Fibroblast of lung (primary cell): ENCODE measurements at regions not wholly inside any gene's neighbourhood (a gene's known extent, or its start where the extent isn't known, plus 50 kb on each side); places are given as distances from the start of the nearest gene placed in this dataset.

ENCODE experiments used
- DNase-seq, 2 donors: peaks; one replicate each; pipeline versions ENCODE4 v3.0.0 to v3.0.0-alpha.2; 2010; ENCODE audit warnings: low read depth in 2 of 2
- H2AFZ ChIP-seq: 2 replicates; pipeline ENCODE4 v1.5.1; 2012; ENCODE audit warnings: low read length, control low read depth, inconsistent platforms
- H3K27ac ChIP-seq: 2 replicates; pipeline ENCODE4 v1.5.1; 2011; ENCODE audit warnings: low read length, control low read depth; ENCODE audit not compliant: insufficient read depth
- H3K27me3 ChIP-seq: 2 replicates; pipeline ENCODE4 v1.5.1; 2011; ENCODE audit warnings: mild to moderate bottlenecking, low read length; ENCODE audit not compliant: control insufficient read depth, insufficient read depth
- H3K36me3 ChIP-seq: 2 replicates; pipeline ENCODE4 v1.5.1; 2011; ENCODE audit warnings: low read length; ENCODE audit not compliant: control insufficient read depth, insufficient read depth
- H3K4me1 ChIP-seq: 2 replicates; pipeline ENCODE4 v1.5.1; 2011; ENCODE audit warnings: low read length; ENCODE audit not compliant: control insufficient read depth, insufficient read depth; ENCODE audit errors: extremely low read depth
- H3K4me2 ChIP-seq: 2 replicates; pipeline ENCODE4 v1.5.1; 2011; ENCODE audit warnings: low read length, control low read depth; ENCODE audit not compliant: insufficient read depth; ENCODE audit errors: extremely low read depth
- H3K4me3 ChIP-seq, 4 experiments: fragments of 200-600 bp in 1 of 4; sonication (generic) in 1 of 4; replicated peaks in 1 of 4; 2 replicates each; pipeline ENCODE4 v1.5.1; 2011 to 2016; ENCODE audit warnings: low read length in 4 of 4, low read depth in 3 of 4, mild to moderate bottlenecking in 3 of 4, control low read depth in 2 of 4, inconsistent platforms in 1 of 4, mixed read lengths in 1 of 4; ENCODE audit not compliant: insufficient read depth in 1 of 4; ENCODE audit errors: control extremely low read depth in 1 of 4
- H3K79me2 ChIP-seq: 2 replicates; pipeline ENCODE4 v1.5.1; 2012; ENCODE audit warnings: mild to moderate bottlenecking, low read length, inconsistent platforms; ENCODE audit not compliant: control insufficient read depth, insufficient read depth
- H3K9ac ChIP-seq: 2 replicates; pipeline ENCODE4 v1.5.1; 2011; ENCODE audit warnings: mild to moderate bottlenecking, low read length, control low read depth; ENCODE audit not compliant: insufficient read depth
- H3K9me3 ChIP-seq: 2 replicates; pipeline ENCODE4 v1.5.1; 2012; ENCODE audit warnings: low read depth, low read length; ENCODE audit not compliant: control insufficient read depth, insufficient read depth
- H4K20me1 ChIP-seq: 2 replicates; pipeline ENCODE4 v1.5.1; 2011; ENCODE audit warnings: low read length; ENCODE audit not compliant: control insufficient read depth, insufficient read depth; ENCODE audit errors: extremely low read depth
- EZH2 ChIP-seq: IDR thresholded peaks from 2 replicates; pipeline ENCODE4 v1.5.1; 2012; ENCODE audit warnings: low read length, control low read depth, mild to moderate bottlenecking; ENCODE audit errors: missing control alignments
- TF ChIP-seq, protein P1 (sequence below), 2 donors: IDR thresholded peaks in 1 of 2; conservative IDR thresholded peaks in 1 of 2; 1 replicate in 1 of 2; 2 replicates in 1 of 2; pipeline ENCODE4 v1.5.1; 2011 to 2012; ENCODE audit warnings: low read length in 2 of 2, control low read depth in 1 of 2, inconsistent platforms in 1 of 2, low read depth in 1 of 2, mild to moderate bottlenecking in 1 of 2

DNA sequence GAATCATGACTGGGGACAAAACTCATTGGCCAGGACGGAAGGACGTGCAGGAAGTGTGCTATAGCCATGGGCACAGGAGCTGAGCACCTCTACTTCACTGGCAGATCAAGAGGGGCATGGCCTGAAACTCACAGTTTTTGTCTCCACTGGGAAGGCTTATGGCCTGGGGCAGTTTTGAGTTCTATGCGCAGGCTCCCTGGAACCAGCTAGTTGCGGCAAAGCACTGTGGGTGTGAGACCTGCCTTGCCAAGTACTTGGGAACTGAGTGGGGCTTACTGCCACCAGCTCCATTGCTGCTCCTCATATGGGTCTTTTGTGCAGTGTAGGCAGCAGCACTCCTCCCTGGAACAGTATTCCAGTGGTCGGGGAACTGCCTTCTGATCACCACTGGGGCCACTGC is 282.6 kb upstream of the EYS start:
- Histone ChIP-seq H3K79me2 (no peaks in the 10 kb centered on the region), H3K36me3 (no peaks in the 10 kb centered on the region), H3K4me2 (no peak overlapping the region), H3K27ac (no peak overlapping the region), H3K27me3 (no peaks in the 10 kb centered on the region), H4K20me1 (no peaks in the 10 kb centered on the region), H3K4me3 (no peak overlapping the region), H2AFZ (no peak overlapping the region), H3K4me1 (no peaks in the 10 kb centered on the region), H3K9ac (no peak overlapping the region), H3K9me3 (no peaks in the 10 kb centered on the region)
- TF ChIP-seq, protein P1, sequence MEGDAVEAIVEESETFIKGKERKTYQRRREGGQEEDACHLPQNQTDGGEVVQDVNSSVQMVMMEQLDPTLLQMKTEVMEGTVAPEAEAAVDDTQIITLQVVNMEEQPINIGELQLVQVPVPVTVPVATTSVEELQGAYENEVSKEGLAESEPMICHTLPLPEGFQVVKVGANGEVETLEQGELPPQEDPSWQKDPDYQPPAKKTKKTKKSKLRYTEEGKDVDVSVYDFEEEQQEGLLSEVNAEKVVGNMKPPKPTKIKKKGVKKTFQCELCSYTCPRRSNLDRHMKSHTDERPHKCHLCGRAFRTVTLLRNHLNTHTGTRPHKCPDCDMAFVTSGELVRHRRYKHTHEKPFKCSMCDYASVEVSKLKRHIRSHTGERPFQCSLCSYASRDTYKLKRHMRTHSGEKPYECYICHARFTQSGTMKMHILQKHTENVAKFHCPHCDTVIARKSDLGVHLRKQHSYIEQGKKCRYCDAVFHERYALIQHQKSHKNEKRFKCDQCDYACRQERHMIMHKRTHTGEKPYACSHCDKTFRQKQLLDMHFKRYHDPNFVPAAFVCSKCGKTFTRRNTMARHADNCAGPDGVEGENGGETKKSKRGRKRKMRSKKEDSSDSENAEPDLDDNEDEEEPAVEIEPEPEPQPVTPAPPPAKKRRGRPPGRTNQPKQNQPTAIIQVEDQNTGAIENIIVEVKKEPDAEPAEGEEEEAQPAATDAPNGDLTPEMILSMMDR (conservative IDR thresholded peaks at IDR 0.05 in 1 of 2, IDR thresholded peaks at IDR 0.05 in 1 of 2; ENCODE audit: low read depth in 1 of 2, low read length in 2 of 2): no peak
- no peak for TF ChIP-seq EZH2
- DNase-seq: no peak

DNA sequence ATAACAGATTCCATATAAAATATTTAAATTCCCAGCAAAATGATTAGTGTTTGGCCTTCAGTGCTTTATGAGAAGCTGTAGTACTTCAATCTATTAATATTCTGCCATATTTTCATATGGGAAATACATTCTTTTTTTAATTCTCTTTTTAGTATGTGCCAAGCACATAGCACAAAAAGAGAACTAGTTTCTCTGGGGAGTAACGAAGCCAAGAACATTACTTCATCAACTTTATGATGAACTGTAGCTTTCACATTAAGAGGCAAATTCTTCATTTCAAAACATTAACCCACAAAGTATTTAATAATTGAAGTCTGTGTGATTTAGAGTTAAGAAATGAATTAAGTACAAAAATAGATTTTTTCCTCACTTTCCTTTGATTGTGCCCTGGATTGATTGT is 281.0 kb upstream of the EYS start:
- no peak overlapping the region for H3K9ac ChIP-seq
- no peak overlapping the region for H3K4me2 ChIP-seq
- TF ChIP-seq, protein P1 (conservative IDR thresholded peaks at IDR 0.05 in 1 of 2, IDR thresholded peaks at IDR 0.05 in 1 of 2; ENCODE audit: low read depth in 1 of 2, low read length in 2 of 2): no peak
- no peak for TF ChIP-seq EZH2
- H3K4me3 ChIP-seq: no peak overlapping the region
- H3K79me2 ChIP-seq: no peaks in the 10 kb centered on the region
- no peak overlapping the region for H3K27ac ChIP-seq
- H2AFZ ChIP-seq: no peak overlapping the region
- H3K4me1 ChIP-seq: no peaks in the 10 kb centered on the region
- no peaks in the 10 kb centered on the region for H3K27me3 ChIP-seq
- no peaks in the 10 kb centered on the region for H3K9me3 ChIP-seq
- no peaks in the 10 kb centered on the region for H3K36me3 ChIP-seq
- DNase-seq: no peak
- no peaks in the 10 kb centered on the region for H4K20me1 ChIP-seq

GRCh38 chr6:65984089-65984488 is 277.1 kb upstream of the EYS start:
- no peak overlapping the region for H3K27ac ChIP-seq
- H3K9me3 ChIP-seq: no peaks in the 10 kb centered on the region
- H3K4me2 ChIP-seq: no peak overlapping the region
- TF ChIP-seq EZH2: no peak
- TF ChIP-seq, protein P1 (conservative IDR thresholded peaks at IDR 0.05 in 1 of 2, IDR thresholded peaks at IDR 0.05 in 1 of 2; ENCODE audit: low read depth in 1 of 2, low read length in 2 of 2): no peak
- H4K20me1 ChIP-seq: no peaks in the 10 kb centered on the region
- H3K27me3 ChIP-seq: no peaks in the 10 kb centered on the region
- no peaks in the 10 kb centered on the region for H3K4me1 ChIP-seq
- DNase-seq: no peak
- no peaks in the 10 kb centered on the region for H3K79me2 ChIP-seq
- no peak overlapping the region for H3K9ac ChIP-seq
- no peak overlapping the region for H2AFZ ChIP-seq
- H3K4me3 ChIP-seq: no peak overlapping the region
- H3K36me3 ChIP-seq: no peaks in the 10 kb centered on the region
